ENCODE measurements at regions not wholly inside any gene's neighbourhood (a gene's known extent, or its start where the extent isn't known, plus 50 kb on each side); places are given as distances from the start of the nearest gene placed in this dataset.

GRCh38 chrX:25537699-25538098, 521.9 kb upstream of the ARX start:
- TF ChIP-seq CTCF (IDR thresholded peaks at IDR 0.05) (no peak), POLR2A (IDR thresholded peaks at IDR 0.05) (no peak)

Measured in upper lobe of left lung (tissue), 4 donors.